ENCODE measurements at regions not wholly inside any gene's neighbourhood (a gene's known extent, or its start where the extent isn't known, plus 50 kb on each side); places are given as distances from the start of the nearest gene placed in this dataset.

DNA sequence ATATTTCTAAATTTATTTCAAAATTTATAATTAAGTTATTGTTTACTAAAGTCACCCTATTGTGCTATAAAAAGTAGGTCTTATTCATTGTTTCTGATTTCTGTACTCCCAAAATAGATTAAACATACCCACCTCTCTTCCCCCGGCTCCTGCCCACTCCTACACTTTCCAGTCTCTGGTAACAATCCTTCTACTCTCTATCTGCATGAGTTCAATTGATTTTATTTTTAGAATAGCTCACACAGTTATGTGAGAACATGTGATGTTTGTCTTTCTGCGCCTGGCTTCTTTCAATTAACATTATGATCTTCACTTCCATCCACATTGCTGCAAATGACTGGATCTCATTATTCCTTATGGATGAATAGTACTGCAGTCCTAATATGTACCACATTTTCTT lies 269.3 kb downstream of the ACTRT1 start:
- TF ChIP-seq ZNF274 (IDR thresholded peaks at IDR 0.05; ENCODE audit: low read depth, low read length) (no peak), YY1 (IDR thresholded peaks at IDR 0.05; ENCODE audit: insufficient read depth, insufficient read length) (no peak)

Data from NT2/D1 (cell line).